A549 (cell line): ENCODE measurements at regions not wholly inside any gene's neighbourhood (a gene's known extent, or its start where the extent isn't known, plus 50 kb on each side); places are given as distances from the start of the nearest gene placed in this dataset.

Source experiments
- BHLHE40 ChIP-seq: IDR thresholded peaks from 2 replicates; pipeline ENCODE4 v1.6.1; 2012; ENCODE audit warnings: low read depth, low read length, inconsistent platforms
- CEBPB ChIP-seq, 2 experiments: fragments of >200 bp in 1 of 2; sonication (Bioruptor Twin) in 1 of 2; formaldehyde crosslinking in 1 of 2; IDR thresholded peaks; 2 replicates each; pipeline ENCODE4 v1.6.1; 2012 to 2016
- FOSL2 ChIP-seq, 2 experiments: fragments of 450-650 bp in 1 of 2; fragments of >200 bp in 1 of 2; sonication (Bioruptor Twin) in 1 of 2; formaldehyde crosslinking; IDR thresholded peaks; 2 replicates each; pipeline versions ENCODE4 v1.5.0 to v1.6.1; 2016 to 2020; ENCODE audit warnings: mild to moderate bottlenecking in 1 of 2, moderate library complexity in 1 of 2
- HOXA7 ChIP-seq: fragments of 250-450 bp; sonication (Bioruptor Pico); IDR thresholded peaks from 2 replicates; pipeline ENCODE4 v1.5.0; 2020; ENCODE audit warnings: mild to moderate bottlenecking, moderate library complexity
- KDM5A ChIP-seq: fragments of 200-600 bp; sonication (generic); IDR thresholded peaks from 2 replicates; pipeline ENCODE4 v1.6.1; 2016; ENCODE audit warnings: antibody characterized with exemption, mild to moderate bottlenecking
- MAFK ChIP-seq: fragments of 450-650 bp; IDR thresholded peaks from 2 replicates; pipeline ENCODE4 v1.6.1; 2014; ENCODE audit not compliant: partially characterized antibody
- MAZ ChIP-seq: fragments of 150-350 bp; IDR thresholded peaks from 2 replicates; pipeline ENCODE4 v1.6.1; 2014; ENCODE audit warnings: antibody characterized with exemption, low read depth, low read length, borderline replicate concordance
- POLR2A ChIP-seq: IDR thresholded peaks from 2 replicates; pipeline ENCODE4 v1.6.1; 2012; ENCODE audit warnings: mild to moderate bottlenecking, low read length
- RCOR1 ChIP-seq: fragments of 150-350 bp; IDR thresholded peaks from 2 replicates; pipeline ENCODE4 v1.6.1; 2014; ENCODE audit warnings: antibody characterized with exemption, low read length, low read depth
- TFCP2L1 ChIP-seq: fragments of 250-450 bp; sonication (Bioruptor Pico); IDR thresholded peaks from 2 replicates; pipeline ENCODE4 v1.5.0; 2021; ENCODE audit warnings: mild to moderate bottlenecking
- TF ChIP-seq, protein P1 (sequence below): fragments of >200 bp; sonication (Bioruptor Twin); formaldehyde crosslinking; IDR thresholded peaks from 3 replicates; pipeline ENCODE4 v1.5.1; 2016
- TF ChIP-seq, protein P2 (sequence below): fragments of 250-450 bp; sonication (Bioruptor Pico); IDR thresholded peaks from 2 replicates; pipeline ENCODE4 v1.5.0; 2021; ENCODE audit warnings: mild to moderate bottlenecking, moderate library complexity, borderline replicate concordance

DNA sequence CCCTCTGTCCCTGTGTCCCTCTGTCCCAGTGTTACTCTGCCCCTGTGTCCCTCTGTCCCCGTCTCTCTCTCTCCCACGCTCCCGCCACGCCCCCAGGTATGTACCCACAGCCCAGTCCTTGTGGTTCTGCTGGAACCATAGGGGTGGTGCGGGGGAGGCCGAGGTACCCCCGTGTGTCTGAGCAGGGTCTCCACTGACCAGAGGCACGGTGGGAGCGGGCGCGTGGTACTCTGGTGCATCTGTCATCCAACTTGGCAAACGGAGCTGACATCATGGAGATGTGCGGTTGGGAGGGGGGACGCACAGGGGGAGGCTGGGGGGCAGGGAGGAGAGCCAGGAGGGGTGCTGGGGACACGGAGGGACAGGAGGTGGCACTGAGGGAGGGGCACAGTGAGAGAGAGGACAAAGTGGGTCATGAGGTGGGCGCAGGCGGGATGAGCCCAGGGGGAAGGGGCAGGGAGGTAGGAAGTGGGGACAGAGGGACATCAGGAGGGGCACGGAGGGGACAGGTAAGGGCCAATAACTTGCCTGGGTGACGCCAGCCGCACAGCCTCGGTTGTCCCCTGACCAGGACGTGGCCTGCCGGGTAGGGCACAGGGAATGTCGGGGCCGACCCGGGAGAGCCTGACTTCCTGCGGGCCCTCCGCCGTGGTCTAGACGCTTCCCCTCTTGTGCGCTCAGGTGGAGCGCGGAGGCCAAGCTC lies 163.6 kb upstream of the PDE10A start:
- TF ChIP-seq, protein P1, sequence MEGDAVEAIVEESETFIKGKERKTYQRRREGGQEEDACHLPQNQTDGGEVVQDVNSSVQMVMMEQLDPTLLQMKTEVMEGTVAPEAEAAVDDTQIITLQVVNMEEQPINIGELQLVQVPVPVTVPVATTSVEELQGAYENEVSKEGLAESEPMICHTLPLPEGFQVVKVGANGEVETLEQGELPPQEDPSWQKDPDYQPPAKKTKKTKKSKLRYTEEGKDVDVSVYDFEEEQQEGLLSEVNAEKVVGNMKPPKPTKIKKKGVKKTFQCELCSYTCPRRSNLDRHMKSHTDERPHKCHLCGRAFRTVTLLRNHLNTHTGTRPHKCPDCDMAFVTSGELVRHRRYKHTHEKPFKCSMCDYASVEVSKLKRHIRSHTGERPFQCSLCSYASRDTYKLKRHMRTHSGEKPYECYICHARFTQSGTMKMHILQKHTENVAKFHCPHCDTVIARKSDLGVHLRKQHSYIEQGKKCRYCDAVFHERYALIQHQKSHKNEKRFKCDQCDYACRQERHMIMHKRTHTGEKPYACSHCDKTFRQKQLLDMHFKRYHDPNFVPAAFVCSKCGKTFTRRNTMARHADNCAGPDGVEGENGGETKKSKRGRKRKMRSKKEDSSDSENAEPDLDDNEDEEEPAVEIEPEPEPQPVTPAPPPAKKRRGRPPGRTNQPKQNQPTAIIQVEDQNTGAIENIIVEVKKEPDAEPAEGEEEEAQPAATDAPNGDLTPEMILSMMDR = no peak
- TF ChIP-seq RCOR1 (no peak), MAFK (no peak), TFCP2L1 (CRISPR knock-in tag) (no peak), HOXA7 (CRISPR knock-in tag) (no peak), POLR2A (no peak), MAZ (no peak), BHLHE40 (no peak), CEBPB (IDR thresholded peaks at IDR 0.05) (no peak), KDM5A (no peak), FOSL2 (IDR thresholded peaks at IDR 0.05) (no peak), FOSL2 (CRISPR knock-in tag; IDR thresholded peaks at IDR 0.05) (no peak)
- TF ChIP-seq, protein P2, sequence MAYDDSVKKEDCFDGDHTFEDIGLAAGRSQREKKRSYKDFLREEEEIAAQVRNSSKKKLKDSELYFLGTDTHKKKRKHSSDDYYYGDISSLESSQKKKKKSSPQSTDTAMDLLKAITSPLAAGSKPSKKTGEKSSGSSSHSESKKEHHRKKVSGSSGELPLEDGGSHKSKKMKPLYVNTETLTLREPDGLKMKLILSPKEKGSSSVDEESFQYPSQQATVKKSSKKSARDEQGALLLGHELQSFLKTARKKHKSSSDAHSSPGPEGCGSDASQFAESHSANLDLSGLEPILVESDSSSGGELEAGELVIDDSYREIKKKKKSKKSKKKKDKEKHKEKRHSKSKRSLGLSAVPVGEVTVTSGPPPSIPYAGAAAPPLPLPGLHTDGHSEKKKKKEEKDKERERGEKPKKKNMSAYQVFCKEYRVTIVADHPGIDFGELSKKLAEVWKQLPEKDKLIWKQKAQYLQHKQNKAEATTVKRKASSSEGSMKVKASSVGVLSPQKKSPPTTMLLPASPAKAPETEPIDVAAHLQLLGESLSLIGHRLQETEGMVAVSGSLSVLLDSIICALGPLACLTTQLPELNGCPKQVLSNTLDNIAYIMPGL (CRISPR knock-in tag) = no peak
